Prostate gland (tissue), 2 donors: ENCODE measurements at regions not wholly inside any gene's neighbourhood (a gene's known extent, or its start where the extent isn't known, plus 50 kb on each side); places are given as distances from the start of the nearest gene placed in this dataset.

Experiments
- DNase-seq: peaks from one replicate; pipeline ENCODE4 v3.0.0-alpha.2; 2019; ENCODE audit warnings: low spot score
- H3K27ac ChIP-seq, 2 donors: fragments of 200-600 bp; sonication (generic); 2 replicates each; pipeline ENCODE4 v1.5.1; 2017 to 2019
- H3K27me3 ChIP-seq: fragments of 200-600 bp; sonication (generic); replicated peaks from 2 replicates; pipeline ENCODE4 v1.5.1; 2019; ENCODE audit not compliant: insufficient read depth
- H3K36me3 ChIP-seq, 2 donors: fragments of 200-600 bp; sonication (generic); 1 replicate in 1 of 2; 2 replicates in 1 of 2; pipeline versions ENCODE4 v1.5.1 to v1.8.1; 2017 to 2019
- H3K4me1 ChIP-seq: fragments of 200-600 bp; sonication (generic); replicated peaks from 2 replicates; pipeline ENCODE4 v1.5.1; 2019
- H3K4me3 ChIP-seq, 2 donors: fragments of 200-600 bp; sonication (generic); 2 replicates each; pipeline ENCODE4 v1.5.1; 2017 to 2019
- H3K9me3 ChIP-seq: fragments of 200-600 bp; sonication (generic); 2 replicates; pipeline ENCODE4 v1.5.1; 2017
- CTCF ChIP-seq, 4 experiments: fragments of 200-600 bp in 2 of 4; fragments of 450-650 bp in 2 of 4; sonication (generic) in 2 of 4; IDR thresholded peaks; 1 replicate in 3 of 4; 2 replicates in 1 of 4; pipeline ENCODE4 v1.5.1; 2016 to 2019; ENCODE audit warnings: antibody characterized with exemption in 4 of 4, mild to moderate bottlenecking in 2 of 4, moderate library complexity in 2 of 4
- POLR2A ChIP-seq: fragments of 450-650 bp; IDR thresholded peaks from one replicate; pipeline ENCODE4 v1.6.1; 2016; ENCODE audit warnings: antibody characterized with exemption, mild to moderate bottlenecking
- POLR2AphosphoS5 ChIP-seq: sonication (generic); formaldehyde crosslinking; IDR thresholded peaks from one replicate; pipeline ENCODE4 v1.6.1; 2017; ENCODE audit warnings: antibody characterized with exemption
- WGBS: methylation state at CpG from one replicate; pipeline ENCODE4 v1.1.5; 2018; 5-methylcytosine and 5-hydroxymethylcytosine counted together
- intact Hi-C: fragments of 100-400 bp; cut with DNase I; formaldehyde crosslinking; loops from one replicate; pipeline ENCODE4 v1.14.2; 2022

DNA sequence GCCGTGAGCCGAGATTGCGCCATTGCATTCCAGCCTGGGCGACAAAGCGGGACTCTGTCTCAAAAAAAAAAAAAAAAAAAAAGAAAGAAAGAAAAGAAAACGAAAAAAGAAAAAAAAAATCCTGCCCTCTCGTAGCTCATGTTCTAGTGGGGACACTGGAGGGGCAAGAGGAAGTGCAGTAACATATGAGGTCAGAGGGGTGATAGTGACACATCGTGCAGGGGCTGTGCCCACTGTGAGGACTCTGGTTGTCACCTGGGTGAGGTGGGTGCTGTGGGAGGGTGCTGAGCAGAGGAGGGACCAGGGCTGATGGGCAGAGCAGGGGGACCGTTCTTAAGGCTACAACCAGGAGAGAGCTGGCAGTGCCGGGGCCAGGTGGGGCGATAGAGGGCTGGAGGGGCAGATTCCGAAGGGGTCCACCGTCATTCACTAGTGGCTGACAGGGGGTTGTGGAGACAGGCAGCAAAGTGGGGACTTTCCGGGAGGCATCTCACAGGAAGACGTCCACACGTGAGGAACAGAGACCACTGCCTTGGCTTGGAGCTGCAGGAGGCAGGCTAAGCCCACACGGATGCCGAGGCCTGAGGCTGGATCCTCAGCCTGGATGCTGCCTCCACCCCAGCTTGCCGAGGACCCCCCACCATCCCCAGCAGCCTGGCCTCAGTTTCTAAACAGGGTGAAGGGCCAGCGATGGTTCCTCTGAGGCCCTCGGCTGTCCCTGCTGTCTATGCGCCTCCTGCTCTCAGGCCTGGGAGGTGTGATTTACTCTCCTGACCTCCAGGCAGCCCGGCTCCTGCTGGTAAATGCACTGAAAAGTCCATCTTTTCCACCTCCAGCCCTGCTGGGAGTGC is 154.3 kb upstream of the IQSEC1 start:
- Histone ChIP-seq H3K27ac (no peak overlapping the region), H3K27me3 (no peaks in the 10 kb centered on the region), H3K4me1 (no peaks in the 10 kb centered on the region), H3K9me3 (no peaks in the 10 kb centered on the region), H3K36me3 (no peaks in the 10 kb centered on the region), H3K4me3 (no peak overlapping the region)
- DNase-seq = no peak
- WGBS = 89% methylated on average over 21 of the region's 23 CpGs
- no peak for TF ChIP-seq POLR2AphosphoS5
- no peak for TF ChIP-seq CTCF (IDR thresholded peaks at IDR 0.05)
- intact Hi-C loops = no loop called here

DNA sequence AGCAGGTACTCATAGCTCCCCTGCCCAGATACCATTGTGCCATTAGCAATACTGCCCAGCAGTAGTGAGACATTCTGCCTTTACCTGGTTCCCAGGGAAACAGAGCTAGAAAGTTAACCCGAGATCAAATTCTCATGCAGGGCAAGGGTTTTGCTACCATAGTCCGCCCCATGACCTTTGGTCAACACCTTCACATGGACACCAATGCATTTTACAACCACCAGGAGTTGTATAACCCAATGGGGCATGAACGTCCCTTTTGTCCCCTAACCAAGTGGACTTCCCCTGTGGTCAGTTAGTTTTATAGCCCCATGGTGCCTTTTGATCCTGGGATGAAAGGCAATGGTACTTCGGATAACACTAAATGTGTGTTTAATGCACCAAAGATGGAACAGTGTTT is 151.7 kb upstream of the IQSEC1 start:
- H3K9me3 ChIP-seq = no peaks in the 10 kb centered on the region
- TF ChIP-seq POLR2A (no peak), CTCF (IDR thresholded peaks at IDR 0.05) (no peak), POLR2AphosphoS5 (no peak)
- intact Hi-C loops = no loop called here
- H3K4me1 ChIP-seq = no peaks in the 10 kb centered on the region
- H3K27me3 ChIP-seq = no peaks in the 10 kb centered on the region
- DNase-seq = no peak
- 74% methylated on average over 4 of the region's 4 CpGs for WGBS
- H3K36me3 ChIP-seq = no peaks in the 10 kb centered on the region
- H3K27ac ChIP-seq = no peak overlapping the region
- H3K4me3 ChIP-seq = no peak overlapping the region

DNA sequence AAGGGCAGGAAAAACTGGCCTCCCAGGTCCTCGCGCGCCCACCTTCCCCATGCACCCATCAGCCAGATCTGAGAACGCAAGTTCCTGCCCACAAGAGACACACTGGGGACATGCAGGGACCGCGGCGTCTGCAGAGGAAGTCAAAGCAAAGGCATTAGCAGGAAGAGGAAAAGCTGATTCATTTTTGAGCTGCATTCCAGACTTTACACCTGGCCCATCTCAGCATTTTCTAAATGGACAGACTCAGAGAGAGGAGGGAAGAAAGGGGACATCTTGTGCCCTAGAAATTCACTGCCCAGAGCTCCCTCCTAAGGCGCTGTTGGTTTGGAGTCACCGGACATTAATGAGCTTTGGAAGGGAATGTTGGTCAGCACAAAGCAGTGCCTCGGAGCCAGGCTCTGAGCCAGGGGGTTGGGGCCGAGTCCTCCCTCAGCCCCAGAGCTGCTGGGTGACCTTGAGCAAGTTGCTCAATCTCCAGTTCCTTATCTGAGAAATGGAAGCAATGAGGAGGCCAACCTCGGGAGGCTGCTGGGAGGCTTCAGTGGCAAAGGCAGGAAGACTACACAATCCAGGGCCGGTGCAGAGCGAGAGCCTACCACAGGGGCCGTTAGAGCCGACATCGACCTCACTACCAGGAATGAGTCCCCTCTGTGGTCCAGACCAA is 150.5 kb upstream of the IQSEC1 start:
- Histone ChIP-seq H3K27me3 (no peaks in the 10 kb centered on the region), H3K27ac (no peak overlapping the region), H3K9me3 (no peaks in the 10 kb centered on the region), H3K36me3 (no peaks in the 10 kb centered on the region), H3K4me1 (no peaks in the 10 kb centered on the region), H3K4me3 (no peak overlapping the region)
- no peak for DNase-seq
- intact Hi-C loops = no loop called here
- TF ChIP-seq POLR2A (no peak), POLR2AphosphoS5 (no peak), CTCF (IDR thresholded peaks at IDR 0.05) (no peak)
- WGBS = 70% methylated on average over 17 of the region's 17 CpGs

GRCh38 chr3:13222891-13223573 is 149.8 kb upstream of the IQSEC1 start:
- intact Hi-C loops = no loop called here
- DNase-seq = no peak
- Histone ChIP-seq H3K4me1 (no peaks in the 10 kb centered on the region), H3K36me3 (no peaks in the 10 kb centered on the region), H3K27me3 (no peaks in the 10 kb centered on the region), H3K27ac (no peak overlapping the region), H3K9me3 (no peaks in the 10 kb centered on the region), H3K4me3 (no peak overlapping the region)
- TF ChIP-seq POLR2A = no peak
- 94% methylated on average over 10 of the region's 10 CpGs for WGBS

- no peaks in the 10 kb centered on the region for H3K36me3 ChIP-seq
- no peaks in the 10 kb centered on the region for H3K27me3 ChIP-seq
- WGBS = 84% methylated on average over 9 of the region's 9 CpGs
- H3K27ac ChIP-seq = no peak overlapping the region
- H3K9me3 ChIP-seq = no peaks in the 10 kb centered on the region
- DNase-seq = no peak
- H3K4me3 ChIP-seq = no peak overlapping the region
- no peak for TF ChIP-seq POLR2A
- no peak for TF ChIP-seq POLR2AphosphoS5
- no peak for TF ChIP-seq CTCF (IDR thresholded peaks at IDR 0.05)
- intact Hi-C loops = no loop called here
- H3K4me1 ChIP-seq = no peaks in the 10 kb centered on the region
Measured at GRCh38 chr3:13222131-13222530, 148.9 kb upstream of the IQSEC1 start.
